SK-N-SH treated with all-trans-retinoic acid at 6 μM for 48 hours (cell line): ENCODE measurements at regions not wholly inside any gene's neighbourhood (a gene's known extent, or its start where the extent isn't known, plus 50 kb on each side); places are given as distances from the start of the nearest gene placed in this dataset.

Experiments used
- ARNTL ChIP-seq: fragments of 450-650 bp; formaldehyde crosslinking; IDR thresholded peaks from 2 replicates; pipeline ENCODE4 v1.5.0; 2020; ENCODE audit warnings: low read depth, mild to moderate bottlenecking, moderate library complexity, borderline replicate concordance
- BACH2 ChIP-seq: fragments of 250-450 bp; sonication (Bioruptor Pico); IDR thresholded peaks from 2 replicates; pipeline ENCODE4 v1.9.0; 2021; ENCODE audit warnings: mild to moderate bottlenecking, borderline replicate concordance
- CREB5 ChIP-seq: fragments of 250-450 bp; sonication (Bioruptor Pico); IDR thresholded peaks from 2 replicates; pipeline ENCODE4 v1.5.1; 2020; ENCODE audit warnings: low read depth, mild to moderate bottlenecking, moderate library complexity
- ISL1 ChIP-seq: fragments of 250-450 bp; sonication (Bioruptor Pico); IDR thresholded peaks from 2 replicates; pipeline ENCODE4 v2.1.2; 2022; ENCODE audit warnings: mild to moderate bottlenecking, moderate library complexity
- OSR1 ChIP-seq: fragments of 250-450 bp; sonication (Bioruptor Pico); IDR thresholded peaks from 2 replicates; pipeline ENCODE4 v1.8.0; 2022; ENCODE audit warnings: moderate library complexity, mild to moderate bottlenecking, inconsistent platforms
- SNAI2 ChIP-seq: fragments of 250-450 bp; sonication (Bioruptor Pico); IDR thresholded peaks from 2 replicates; pipeline ENCODE4 v1.5.0; 2020; ENCODE audit warnings: mild to moderate bottlenecking, moderate library complexity
- TCF4 ChIP-seq: fragments of 250-450 bp; sonication (Bioruptor Pico); IDR thresholded peaks from 2 replicates; pipeline ENCODE4 v1.8.0; 2021; ENCODE audit warnings: mild to moderate bottlenecking, moderate library complexity, borderline replicate concordance
- ZFP3 ChIP-seq: fragments of 250-450 bp; sonication (Bioruptor Pico); IDR thresholded peaks from 2 replicates; pipeline ENCODE4 v1.5.0; 2020; ENCODE audit warnings: mild to moderate bottlenecking, moderate library complexity
- ZFP30 ChIP-seq: fragments of 450-650 bp; formaldehyde crosslinking; IDR thresholded peaks from 2 replicates; pipeline ENCODE4 v1.5.0; 2022; ENCODE audit warnings: mild to moderate bottlenecking, moderate library complexity
- ZNF8 ChIP-seq: fragments of 450-650 bp; formaldehyde crosslinking; IDR thresholded peaks from 2 replicates; pipeline ENCODE4 v1.5.0; 2020; ENCODE audit warnings: mild to moderate bottlenecking, moderate library complexity
- TF ChIP-seq, protein P1 (sequence below): fragments of 250-450 bp; sonication (Bioruptor Pico); IDR thresholded peaks from 2 replicates; pipeline ENCODE4 v1.8.0; 2020; ENCODE audit warnings: mild to moderate bottlenecking, moderate library complexity, borderline replicate concordance

GRCh38 chr15:81848701-81849100, 197.1 kb downstream of the MEX3B start:
- no peak for TF ChIP-seq CREB5 (CRISPR knock-in tag)
- no peak for TF ChIP-seq ZFP3 (CRISPR knock-in tag)
- TF ChIP-seq ZFP30 (CRISPR knock-in tag), result no peak
- no peak; the same call in 1 of the 2 replicates for TF ChIP-seq ISL1 (CRISPR knock-in tag)
- no peak for TF ChIP-seq ARNTL (CRISPR knock-in tag)
- TF ChIP-seq, protein P1, sequence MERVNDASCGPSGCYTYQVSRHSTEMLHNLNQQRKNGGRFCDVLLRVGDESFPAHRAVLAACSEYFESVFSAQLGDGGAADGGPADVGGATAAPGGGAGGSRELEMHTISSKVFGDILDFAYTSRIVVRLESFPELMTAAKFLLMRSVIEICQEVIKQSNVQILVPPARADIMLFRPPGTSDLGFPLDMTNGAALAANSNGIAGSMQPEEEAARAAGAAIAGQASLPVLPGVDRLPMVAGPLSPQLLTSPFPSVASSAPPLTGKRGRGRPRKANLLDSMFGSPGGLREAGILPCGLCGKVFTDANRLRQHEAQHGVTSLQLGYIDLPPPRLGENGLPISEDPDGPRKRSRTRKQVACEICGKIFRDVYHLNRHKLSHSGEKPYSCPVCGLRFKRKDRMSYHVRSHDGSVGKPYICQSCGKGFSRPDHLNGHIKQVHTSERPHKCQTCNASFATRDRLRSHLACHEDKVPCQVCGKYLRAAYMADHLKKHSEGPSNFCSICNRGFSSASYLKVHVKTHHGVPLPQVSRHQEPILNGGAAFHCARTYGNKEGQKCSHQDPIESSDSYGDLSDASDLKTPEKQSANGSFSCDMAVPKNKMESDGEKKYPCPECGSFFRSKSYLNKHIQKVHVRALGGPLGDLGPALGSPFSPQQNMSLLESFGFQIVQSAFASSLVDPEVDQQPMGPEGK, result no peak
- no peak for TF ChIP-seq TCF4 (CRISPR knock-in tag)
- TF ChIP-seq BACH2, result no peak
- TF ChIP-seq SNAI2 (CRISPR knock-in tag), result no peak
- TF ChIP-seq ZNF8 (CRISPR knock-in tag), result no peak
- TF ChIP-seq OSR1 (CRISPR knock-in tag), result no peak
